ENCODE measurements at regions not wholly inside any gene's neighbourhood (a gene's known extent, or its start where the extent isn't known, plus 50 kb on each side); places are given as distances from the start of the nearest gene placed in this dataset.

GRCh38 chr16:74165566-74166080 is 131.0 kb upstream of the PSMD7 start:
- TF ChIP-seq, protein P1, sequence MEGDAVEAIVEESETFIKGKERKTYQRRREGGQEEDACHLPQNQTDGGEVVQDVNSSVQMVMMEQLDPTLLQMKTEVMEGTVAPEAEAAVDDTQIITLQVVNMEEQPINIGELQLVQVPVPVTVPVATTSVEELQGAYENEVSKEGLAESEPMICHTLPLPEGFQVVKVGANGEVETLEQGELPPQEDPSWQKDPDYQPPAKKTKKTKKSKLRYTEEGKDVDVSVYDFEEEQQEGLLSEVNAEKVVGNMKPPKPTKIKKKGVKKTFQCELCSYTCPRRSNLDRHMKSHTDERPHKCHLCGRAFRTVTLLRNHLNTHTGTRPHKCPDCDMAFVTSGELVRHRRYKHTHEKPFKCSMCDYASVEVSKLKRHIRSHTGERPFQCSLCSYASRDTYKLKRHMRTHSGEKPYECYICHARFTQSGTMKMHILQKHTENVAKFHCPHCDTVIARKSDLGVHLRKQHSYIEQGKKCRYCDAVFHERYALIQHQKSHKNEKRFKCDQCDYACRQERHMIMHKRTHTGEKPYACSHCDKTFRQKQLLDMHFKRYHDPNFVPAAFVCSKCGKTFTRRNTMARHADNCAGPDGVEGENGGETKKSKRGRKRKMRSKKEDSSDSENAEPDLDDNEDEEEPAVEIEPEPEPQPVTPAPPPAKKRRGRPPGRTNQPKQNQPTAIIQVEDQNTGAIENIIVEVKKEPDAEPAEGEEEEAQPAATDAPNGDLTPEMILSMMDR (IDR thresholded peaks at IDR 0.05; ENCODE audit: low read depth, low read length): no peak
- TF ChIP-seq EZH2phosphoT487 (IDR thresholded peaks at IDR 0.05; ENCODE audit: low read depth): no peak
